ENCODE measurements at regions not wholly inside any gene's neighbourhood (a gene's known extent, or its start where the extent isn't known, plus 50 kb on each side); places are given as distances from the start of the nearest gene placed in this dataset.

DNA sequence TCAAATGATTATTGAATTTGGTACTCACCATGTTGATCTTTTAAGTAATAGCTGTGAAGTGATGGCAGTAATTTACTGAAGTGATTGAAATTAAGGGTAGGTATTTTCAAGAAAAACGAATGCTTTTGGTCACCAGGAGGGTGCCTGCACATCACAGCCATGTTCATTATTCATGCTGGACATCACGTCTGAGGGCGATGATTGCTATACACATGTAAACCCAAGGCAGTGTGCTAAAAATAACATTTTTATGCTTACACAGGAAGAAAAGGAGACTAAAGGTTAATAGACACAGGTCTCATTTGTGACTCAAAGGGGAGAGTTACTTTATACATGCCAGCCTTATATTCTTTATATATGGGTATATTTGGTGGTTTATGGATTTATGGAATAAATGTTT lies 1146.0 kb downstream of the NLGN4X start:
- Mint-ChIP-seq H3K4me3 (no peak overlapping the region), H3K36me3 (no peaks in the 10 kb centered on the region), H3K9me3 (ENCODE audit: low read depth) (no peaks in the 10 kb centered on the region), H3K27ac (no peak overlapping the region), H3K4me1 (ENCODE audit: low read depth) (no peaks in the 10 kb centered on the region), H3K27me3 (no peaks in the 10 kb centered on the region)

DNA sequence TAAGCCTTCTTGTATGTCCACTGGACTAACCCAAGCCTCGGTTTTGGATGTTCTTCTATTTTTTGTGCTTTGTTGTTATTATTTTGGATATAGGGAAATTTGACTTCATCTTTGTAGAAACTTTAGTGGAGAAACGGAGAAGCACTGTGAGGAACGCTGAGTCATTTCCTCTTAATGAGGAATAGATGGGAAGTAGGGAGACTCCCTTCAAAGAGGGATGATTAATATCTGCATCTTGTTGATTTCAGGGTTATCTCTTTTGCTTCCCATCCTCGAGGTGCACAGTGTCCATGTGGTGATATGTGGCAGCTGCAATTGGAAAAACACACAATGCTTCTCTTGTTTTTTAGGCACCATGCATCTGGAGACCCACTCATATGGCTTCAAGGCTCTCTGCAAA lies 1147.9 kb downstream of the NLGN4X start:
- Mint-ChIP-seq H3K36me3 (no peaks in the 10 kb centered on the region), H3K9me3 (ENCODE audit: low read depth) (no peaks in the 10 kb centered on the region), H3K4me3 (no peak overlapping the region), H3K27ac (no peak overlapping the region), H3K27me3 (no peaks in the 10 kb centered on the region), H3K4me1 (ENCODE audit: low read depth) (no peaks in the 10 kb centered on the region)

DNA sequence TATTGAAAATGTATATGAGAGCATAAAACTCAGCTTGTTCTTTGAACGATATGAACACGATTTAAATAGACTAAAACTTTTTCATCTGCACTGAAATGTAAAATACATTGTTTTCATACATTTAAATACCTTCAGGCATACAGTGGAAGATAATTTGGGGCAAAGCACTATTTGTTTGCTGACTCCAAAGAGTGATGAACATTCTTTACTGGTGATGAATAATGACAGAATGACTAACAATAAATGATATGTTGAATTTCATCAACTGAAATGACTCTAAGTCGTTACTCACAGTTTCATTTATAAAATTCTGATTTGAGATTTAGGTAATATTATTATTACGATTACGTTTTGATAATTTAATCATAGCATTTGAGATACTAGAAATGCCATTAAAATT lies 1160.1 kb downstream of the NLGN4X start:
- Mint-ChIP-seq H3K27me3 (no peaks in the 10 kb centered on the region), H3K4me1 (ENCODE audit: low read depth) (no peaks in the 10 kb centered on the region), H3K27ac (no peak overlapping the region), H3K36me3 (no peaks in the 10 kb centered on the region), H3K9me3 (ENCODE audit: low read depth) (no peaks in the 10 kb centered on the region), H3K4me3 (no peak overlapping the region)

GRCh38 chrX:5057786-5058185 lies 1170.9 kb downstream of the NLGN4X start:
- Mint-ChIP-seq H3K4me1 (ENCODE audit: low read depth) (no peaks in the 10 kb centered on the region), H3K27ac (no peak overlapping the region), H3K27me3 (no peaks in the 10 kb centered on the region), H3K4me3 (no peak overlapping the region), H3K9me3 (ENCODE audit: low read depth) (peaks cover 3% of the 10 kb centered on the region), H3K36me3 (no peaks in the 10 kb centered on the region)

DNA sequence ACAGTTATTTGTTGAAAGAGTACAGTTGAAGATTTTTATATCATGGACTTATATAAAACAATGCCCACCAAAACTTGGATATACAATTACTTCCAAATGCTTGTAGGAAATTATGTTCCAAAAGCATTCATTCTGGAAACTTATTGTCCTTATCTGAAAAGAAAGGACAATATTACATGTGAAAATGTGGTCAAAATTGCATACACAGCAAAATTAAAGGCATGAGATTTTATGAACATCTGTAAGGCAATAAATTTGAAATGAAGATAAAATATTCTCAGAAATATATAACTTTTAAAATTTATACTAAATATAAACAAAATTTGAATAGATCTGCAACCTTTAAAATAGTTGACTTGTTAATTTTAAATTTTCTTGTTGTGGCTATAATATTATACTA lies 1173.8 kb downstream of the NLGN4X start:
- Mint-ChIP-seq H3K27me3 (no peaks in the 10 kb centered on the region), H3K36me3 (no peaks in the 10 kb centered on the region), H3K9me3 (ENCODE audit: low read depth) (peaks cover 3% of the 10 kb centered on the region), H3K4me1 (ENCODE audit: low read depth) (no peaks in the 10 kb centered on the region), H3K27ac (no peak overlapping the region), H3K4me3 (no peak overlapping the region)

GRCh38 chrX:5051831-5052491 lies 1176.7 kb downstream of the NLGN4X start:
- no peaks in the 10 kb centered on the region for H3K36me3 Mint-ChIP-seq
- H3K27ac Mint-ChIP-seq: no peak overlapping the region
- H3K27me3 Mint-ChIP-seq: no peaks in the 10 kb centered on the region
- no peak overlapping the region for H3K4me3 Mint-ChIP-seq
- no peaks in the 10 kb centered on the region for H3K4me1 Mint-ChIP-seq (ENCODE audit: low read depth)
- H3K9me3 Mint-ChIP-seq (ENCODE audit: low read depth): peaks cover 3% of the 10 kb centered on the region

- H3K27ac Mint-ChIP-seq: no peak overlapping the region
- no peaks in the 10 kb centered on the region for H3K9me3 Mint-ChIP-seq (ENCODE audit: low read depth)
- H3K4me3 Mint-ChIP-seq: no peak overlapping the region
- no peaks in the 10 kb centered on the region for H3K36me3 Mint-ChIP-seq
- H3K27me3 Mint-ChIP-seq: no peaks in the 10 kb centered on the region
- H3K4me1 Mint-ChIP-seq (ENCODE audit: low read depth): no peaks in the 10 kb centered on the region
These were observed 1186.1 kb downstream of the NLGN4X start for GRCh38 chrX:5042563-5042962.

DNA sequence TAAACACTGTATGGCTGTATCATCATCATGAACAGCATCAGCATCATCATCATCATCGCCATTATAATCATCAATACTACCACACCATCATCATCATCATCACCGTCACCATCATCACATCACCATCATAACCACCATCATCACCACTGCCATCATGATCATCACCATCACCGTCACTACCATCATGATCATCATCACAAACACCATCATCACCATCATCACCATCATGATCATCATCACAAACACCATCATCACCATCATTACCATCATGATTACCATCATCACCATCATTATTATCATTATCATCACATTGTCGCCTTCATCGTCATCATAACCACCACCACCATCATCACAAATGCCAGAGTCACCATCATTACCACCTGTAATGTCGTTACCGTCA lies 1196.9 kb downstream of the NLGN4X start:
- H3K4me3 Mint-ChIP-seq: no peak overlapping the region
- H3K9me3 Mint-ChIP-seq (ENCODE audit: low read depth): peaks cover 4% of the 10 kb centered on the region
- no peaks in the 10 kb centered on the region for H3K4me1 Mint-ChIP-seq (ENCODE audit: low read depth)
- no peak overlapping the region for H3K27ac Mint-ChIP-seq
- H3K36me3 Mint-ChIP-seq: no peaks in the 10 kb centered on the region
- H3K27me3 Mint-ChIP-seq: no peaks in the 10 kb centered on the region

DNA sequence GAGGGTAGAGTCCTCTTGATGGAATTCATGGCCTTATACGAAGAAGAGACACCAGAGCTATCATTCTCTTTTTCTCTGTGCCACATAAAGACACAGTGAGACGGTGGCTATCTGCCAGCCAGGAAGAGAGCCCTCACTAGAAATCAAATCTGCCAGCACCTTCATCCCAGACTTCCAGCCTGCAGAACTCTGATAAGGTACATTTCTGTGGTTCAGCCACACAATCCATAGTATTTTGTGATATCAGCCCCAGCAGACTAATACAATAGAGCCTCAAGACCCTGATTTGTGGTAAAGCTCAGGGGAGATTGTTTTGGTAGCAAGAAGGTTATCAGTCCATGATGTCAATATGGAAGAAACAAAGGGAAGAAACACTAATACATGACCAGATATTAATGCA lies 1213.2 kb downstream of the NLGN4X start:
- no peaks in the 10 kb centered on the region for H3K27me3 Mint-ChIP-seq
- peaks cover 5% of the 10 kb centered on the region for H3K9me3 Mint-ChIP-seq (ENCODE audit: low read depth)
- no peak overlapping the region for H3K27ac Mint-ChIP-seq
- H3K4me3 Mint-ChIP-seq: no peak overlapping the region
- no peaks in the 10 kb centered on the region for H3K4me1 Mint-ChIP-seq (ENCODE audit: low read depth)
- H3K36me3 Mint-ChIP-seq: no peaks in the 10 kb centered on the region

DNA sequence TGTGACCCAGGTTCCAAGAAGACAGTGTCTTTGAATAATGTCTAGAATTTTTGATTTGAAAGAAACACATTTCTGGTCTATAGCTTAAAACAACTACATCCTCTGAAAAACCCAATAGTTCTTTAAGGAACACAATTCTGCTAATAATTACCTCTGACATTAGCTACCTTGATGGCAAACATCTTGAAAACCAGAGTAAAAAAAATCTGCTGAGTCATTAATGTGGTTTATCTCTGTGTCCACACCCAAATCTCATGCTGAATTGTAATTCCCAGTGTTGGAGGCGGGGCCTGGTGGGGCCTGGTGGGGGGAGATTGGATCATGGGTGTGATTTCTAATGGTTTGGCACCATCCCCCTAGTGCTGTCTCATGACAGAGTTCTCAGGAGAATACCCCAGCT lies 1233.8 kb downstream of the NLGN4X start:
- Mint-ChIP-seq H3K27ac (no peak overlapping the region), H3K36me3 (no peaks in the 10 kb centered on the region), H3K9me3 (ENCODE audit: low read depth) (no peaks in the 10 kb centered on the region), H3K27me3 (no peaks in the 10 kb centered on the region), H3K4me3 (no peak overlapping the region), H3K4me1 (ENCODE audit: low read depth) (no peaks in the 10 kb centered on the region)

- Mint-ChIP-seq H3K27ac (no peak overlapping the region), H3K9me3 (ENCODE audit: low read depth) (no peaks in the 10 kb centered on the region)
These were observed 1250.1 kb downstream of the NLGN4X start for GRCh38 chrX:4978613-4979012.

DNA sequence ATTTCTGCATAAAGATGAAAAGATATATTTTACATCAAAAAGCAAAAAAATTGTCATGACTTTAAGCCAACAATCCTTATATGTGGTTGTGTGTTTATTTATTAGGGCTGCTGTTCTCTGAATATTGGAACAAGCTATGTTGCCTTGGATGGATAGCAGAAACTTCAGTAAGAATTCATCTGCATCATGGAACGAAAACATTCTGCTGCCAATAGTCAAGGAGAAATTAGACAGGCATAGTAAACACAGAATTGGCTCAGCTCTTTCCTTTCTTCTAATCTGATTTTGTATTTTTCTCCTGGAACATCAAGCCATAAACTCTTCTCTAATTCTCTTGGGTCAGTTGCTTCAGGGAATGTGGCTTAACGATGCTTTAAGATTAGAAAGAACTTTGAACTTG lies 1257.0 kb downstream of the NLGN4X start:
- Mint-ChIP-seq H3K27me3 (no peaks in the 10 kb centered on the region), H3K4me3 (no peak overlapping the region)

More at GRCh38 chrX:4978613-4979012, 1250.1 kb downstream of the NLGN4X start:
- H3K27me3 Mint-ChIP-seq: no peaks in the 10 kb centered on the region
- no peak overlapping the region for H3K4me3 Mint-ChIP-seq
- no peaks in the 10 kb centered on the region for H3K36me3 Mint-ChIP-seq
- no peaks in the 10 kb centered on the region for H3K4me1 Mint-ChIP-seq (ENCODE audit: low read depth)

DNA sequence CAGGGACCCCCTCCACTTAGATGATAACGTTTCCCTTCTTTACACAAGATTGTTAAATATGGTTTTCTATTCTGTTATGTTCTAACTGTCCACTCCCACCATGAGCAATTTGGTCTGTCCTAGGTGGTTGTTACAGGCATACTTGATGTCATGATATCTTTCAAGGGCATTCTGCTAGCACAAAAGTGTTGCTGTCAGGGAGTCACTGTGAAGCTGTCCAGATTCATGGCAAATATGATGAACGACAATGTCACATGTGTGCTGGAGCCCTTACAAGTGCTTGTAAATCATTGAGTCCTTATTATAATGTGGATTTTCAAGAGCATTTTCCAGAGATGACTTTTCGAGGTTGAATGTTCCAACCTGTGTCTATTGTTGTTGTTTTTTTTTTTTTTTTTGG lies 1250.7 kb upstream of the PRKX start:
- no peak overlapping the region for H3K27ac Mint-ChIP-seq
- H3K9me3 Mint-ChIP-seq (ENCODE audit: low read depth): peaks cover 3% of the 10 kb centered on the region
- H3K36me3 Mint-ChIP-seq: no peaks in the 10 kb centered on the region
- H3K27me3 Mint-ChIP-seq: no peaks in the 10 kb centered on the region
- no peak overlapping the region for H3K4me3 Mint-ChIP-seq
- no peaks in the 10 kb centered on the region for H3K4me1 Mint-ChIP-seq (ENCODE audit: low read depth)

More for the DNA sequence above, 1257.0 kb downstream of the NLGN4X start:
- peaks cover 3% of the 10 kb centered on the region for H3K9me3 Mint-ChIP-seq (ENCODE audit: low read depth)
- no peaks in the 10 kb centered on the region for H3K36me3 Mint-ChIP-seq
- H3K27ac Mint-ChIP-seq: no peak overlapping the region
- H3K4me1 Mint-ChIP-seq (ENCODE audit: low read depth): no peaks in the 10 kb centered on the region

DNA sequence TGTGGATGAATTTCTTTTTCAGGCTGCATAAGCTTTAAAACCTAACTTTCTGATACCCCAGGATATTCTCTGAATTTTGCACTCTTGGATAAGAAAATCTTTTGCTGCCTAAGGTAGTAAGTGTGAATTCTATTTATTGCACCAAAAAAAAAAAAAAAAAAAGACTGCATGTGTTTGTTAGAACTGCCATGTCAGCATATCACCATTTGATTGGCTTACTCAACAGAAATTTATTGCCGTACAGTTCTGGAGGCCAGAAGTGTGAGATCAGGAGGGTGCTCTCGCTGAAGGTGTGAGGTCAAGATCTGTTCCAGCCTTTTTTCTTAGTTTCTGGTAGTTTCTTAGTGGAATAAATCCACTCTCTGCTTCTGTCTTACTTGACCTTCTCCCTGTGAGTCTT lies 1250.0 kb upstream of the PRKX start:
- H3K27me3 Mint-ChIP-seq: no peaks in the 10 kb centered on the region
- H3K27ac Mint-ChIP-seq: no peak overlapping the region
- no peak overlapping the region for H3K4me3 Mint-ChIP-seq
- peaks cover 3% of the 10 kb centered on the region for H3K9me3 Mint-ChIP-seq (ENCODE audit: low read depth)
- no peaks in the 10 kb centered on the region for H3K4me1 Mint-ChIP-seq (ENCODE audit: low read depth)
- no peaks in the 10 kb centered on the region for H3K36me3 Mint-ChIP-seq

- H3K4me3 Mint-ChIP-seq: no peak overlapping the region
- no peak overlapping the region for H3K27ac Mint-ChIP-seq
- no peaks in the 10 kb centered on the region for H3K27me3 Mint-ChIP-seq
- no peaks in the 10 kb centered on the region for H3K9me3 Mint-ChIP-seq (ENCODE audit: low read depth)
- H3K4me1 Mint-ChIP-seq (ENCODE audit: low read depth): no peaks in the 10 kb centered on the region
- no peaks in the 10 kb centered on the region for H3K36me3 Mint-ChIP-seq
These were observed 1231.3 kb upstream of the PRKX start for GRCh38 chrX:4944767-4945166.

DNA sequence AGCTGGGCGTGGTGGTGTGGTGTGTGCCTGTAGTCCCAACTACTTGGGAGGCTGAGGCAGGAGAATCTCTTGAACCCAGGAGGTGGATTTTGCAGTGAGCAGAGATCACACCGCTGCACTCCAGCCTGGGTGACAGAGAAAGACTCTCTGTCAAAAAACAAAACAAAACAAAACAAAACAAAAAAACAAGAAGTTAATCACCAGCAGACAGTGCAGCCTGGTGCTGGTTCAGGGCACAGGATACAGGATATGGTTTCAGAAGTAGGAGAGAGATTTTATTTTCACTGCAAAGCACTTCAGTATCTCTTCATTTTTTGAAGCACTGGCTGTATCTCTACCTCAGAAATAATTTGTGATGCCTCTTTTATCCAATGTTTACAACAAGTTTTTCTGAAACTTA lies 1222.9 kb upstream of the PRKX start:
- Mint-ChIP-seq H3K9me3 (ENCODE audit: low read depth) (no peaks in the 10 kb centered on the region), H3K27ac (no peak overlapping the region), H3K27me3 (no peaks in the 10 kb centered on the region), H3K4me3 (no peak overlapping the region), H3K36me3 (no peaks in the 10 kb centered on the region), H3K4me1 (ENCODE audit: low read depth) (no peaks in the 10 kb centered on the region)
